Neural cell (in vitro differentiated cells): ENCODE measurements at regions not wholly inside any gene's neighbourhood (a gene's known extent, or its start where the extent isn't known, plus 50 kb on each side); places are given as distances from the start of the nearest gene placed in this dataset.

ENCODE experiments used
- H2AFZ ChIP-seq: fragments of 200-600, 300-800 bp; sonication (generic), shearing (Covaris generic); 2 replicates; pipeline ENCODE4 v1.6.0; 2014; ENCODE audit warnings: low read depth, mild to moderate bottlenecking, antibody characterized with exemption, low read length, moderate library complexity
- H3F3A ChIP-seq: fragments of 200-600 bp; shearing (Covaris generic); 2 replicates; pipeline ENCODE4 v1.6.1; 2016; ENCODE audit warnings: mild to moderate bottlenecking, moderate library complexity, mixed read lengths, antibody characterized with exemption, low read length; ENCODE audit not compliant: insufficient read depth, poor library complexity, severe bottlenecking
- H3K27ac ChIP-seq: fragments of 200-600, 300-800 bp; sonication (generic), shearing (Covaris generic); 2 replicates; pipeline ENCODE4 v1.5.1; 2014; ENCODE audit warnings: mild to moderate bottlenecking, low read length, moderate library complexity
- H3K27me3 ChIP-seq: fragments of 300-800, 200-600 bp; sonication (generic), shearing (Covaris generic); 2 replicates; pipeline ENCODE4 v1.6.0; 2014; ENCODE audit warnings: mild to moderate bottlenecking, low read depth, low read length, moderate library complexity; ENCODE audit not compliant: insufficient read depth
- H3K36me3 ChIP-seq: fragments of 300-800, 200-600 bp; sonication (generic), shearing (Covaris generic); 2 replicates; pipeline ENCODE4 v1.5.1; 2014; ENCODE audit warnings: mild to moderate bottlenecking, antibody characterized with exemption, low read length, moderate library complexity; ENCODE audit not compliant: insufficient read depth
- H3K4me2 ChIP-seq: fragments of 300-800, 200-600 bp; sonication (generic), shearing (Covaris generic); 2 replicates; pipeline ENCODE4 v1.6.0; 2014; ENCODE audit warnings: mild to moderate bottlenecking, low read length
- H3K4me3 ChIP-seq: fragments of 300-800, 200-600 bp; sonication (generic), shearing (Covaris generic); 2 replicates; pipeline ENCODE4 v1.5.1; 2014; ENCODE audit warnings: mild to moderate bottlenecking, low read length, moderate library complexity
- H3K79me2 ChIP-seq: fragments of 200-600 bp; shearing (Covaris generic); replicated peaks from 2 replicates; pipeline ENCODE4 v1.6.0; 2014; ENCODE audit warnings: mild to moderate bottlenecking, low read length, moderate library complexity; ENCODE audit not compliant: insufficient read depth
- H3K9ac ChIP-seq: fragments of 300-800, 200-600 bp; sonication (generic), shearing (Covaris generic); 2 replicates; pipeline ENCODE4 v1.6.1; 2016; ENCODE audit warnings: mild to moderate bottlenecking, low read length, mixed read lengths
- H3K9me2 ChIP-seq: fragments of 200-600 bp; shearing (Covaris generic); 2 replicates; pipeline ENCODE4 v1.6.1; 2016; ENCODE audit warnings: mild to moderate bottlenecking, low read length, mixed read lengths; ENCODE audit not compliant: insufficient read depth
- H3K9me3 ChIP-seq: fragments of 200-600, 300-800 bp; sonication (generic), shearing (Covaris generic); 2 replicates; pipeline ENCODE4 v1.6.1; 2016; ENCODE audit warnings: mild to moderate bottlenecking, mixed run types, low read length, moderate library complexity, mixed read lengths
- H4K20me1 ChIP-seq: fragments of 200-600 bp; shearing (Covaris generic); 2 replicates; pipeline ENCODE4 v1.6.1; 2016; ENCODE audit warnings: mild to moderate bottlenecking, mixed run types; ENCODE audit not compliant: insufficient read depth
- CTCF ChIP-seq: fragments of 450-650 bp; IDR thresholded peaks from 2 replicates; pipeline ENCODE4 v1.5.1; 2014; ENCODE audit warnings: antibody characterized with exemption, mild to moderate bottlenecking, moderate library complexity; ENCODE audit not compliant: poor library complexity, severe bottlenecking
- EP300 ChIP-seq: fragments of 450-650 bp; conservative IDR thresholded peaks from 2 replicates; pipeline ENCODE4 v1.6.1; 2014; ENCODE audit warnings: antibody characterized with exemption, mild to moderate bottlenecking, moderate library complexity; ENCODE audit not compliant: poor library complexity, severe bottlenecking
- EZH2 ChIP-seq: fragments of 200-600, 300-800 bp; shearing (Covaris generic), sonication (generic); IDR thresholded peaks from 2 replicates; pipeline ENCODE4 v1.6.1; 2014; ENCODE audit warnings: antibody characterized with exemption, low read length, borderline replicate concordance, mild to moderate bottlenecking; ENCODE audit not compliant: insufficient read depth, poor library complexity, severe bottlenecking
- MXI1 ChIP-seq: fragments of 450-650 bp; conservative IDR thresholded peaks from 2 replicates; pipeline ENCODE4 v1.6.1; 2014; ENCODE audit warnings: antibody characterized with exemption, mild to moderate bottlenecking; ENCODE audit not compliant: poor library complexity, severe bottlenecking
- POLR2AphosphoS5 ChIP-seq: IDR thresholded peaks from 2 replicates; pipeline ENCODE4 v1.6.1; 2012
- RAD21 ChIP-seq: fragments of 450-650 bp; conservative IDR thresholded peaks from 2 replicates; pipeline ENCODE4 v1.6.1; 2014; ENCODE audit warnings: antibody characterized with exemption, mild to moderate bottlenecking, moderate library complexity
- REST ChIP-seq: IDR thresholded peaks from 2 replicates; pipeline ENCODE4 v1.6.1; 2012; ENCODE audit warnings: borderline replicate concordance
- SMC3 ChIP-seq: fragments of 450-650 bp; conservative IDR thresholded peaks from 2 replicates; pipeline ENCODE4 v1.6.1; 2014; ENCODE audit warnings: antibody characterized with exemption, mild to moderate bottlenecking, moderate library complexity; ENCODE audit not compliant: poor library complexity
- TAF1 ChIP-seq: IDR thresholded peaks from 2 replicates; pipeline ENCODE4 v1.6.1; 2012; ENCODE audit warnings: low read depth

GRCh38 chr12:91633734-91634357 lies 451.2 kb upstream of the DCN start:
- H3K4me2 ChIP-seq: no peak overlapping the region
- H3K9ac ChIP-seq: no peak overlapping the region
- H3K9me2 ChIP-seq: no peaks in the 10 kb centered on the region
- H3K79me2 ChIP-seq: no peaks in the 10 kb centered on the region
- H3K4me3 ChIP-seq: no peak overlapping the region
- H3K27ac ChIP-seq: no peak overlapping the region
- no peaks in the 10 kb centered on the region for H3K27me3 ChIP-seq
- H3K9me3 ChIP-seq: no peaks in the 10 kb centered on the region
- no peaks in the 10 kb centered on the region for H3F3A ChIP-seq
- H4K20me1 ChIP-seq: no peaks in the 10 kb centered on the region
- TF ChIP-seq CTCF (no peak), POLR2AphosphoS5 (no peak), MXI1 (no peak), RAD21 (no peak), EP300 (no peak), EZH2 (no peak), SMC3 (no peak), REST (no peak), TAF1 (no peak)
- H2AFZ ChIP-seq: no peak overlapping the region
- H3K36me3 ChIP-seq: no peaks in the 10 kb centered on the region

DNA sequence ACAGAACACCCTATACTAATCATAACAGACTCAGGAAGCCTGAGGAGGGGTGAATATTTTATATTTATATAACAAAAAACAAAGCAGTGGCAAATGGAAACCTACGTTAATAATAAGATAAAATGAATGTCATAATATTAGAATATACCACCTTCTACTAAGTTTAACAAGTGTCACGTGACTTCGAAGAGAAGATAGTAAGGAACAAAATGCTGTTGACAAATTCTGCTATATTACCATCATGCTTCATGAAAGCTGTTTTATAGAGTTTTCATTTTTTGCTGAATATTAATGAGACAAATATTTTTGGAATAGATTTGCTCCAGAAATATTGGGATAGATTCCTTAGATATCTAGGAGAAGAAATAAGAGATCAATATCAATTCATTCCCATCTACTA lies 450.6 kb upstream of the DCN start:
- Histone ChIP-seq H3K4me3 (no peak overlapping the region), H3K9ac (no peak overlapping the region), H3K27ac (no peak overlapping the region), H3K9me2 (no peaks in the 10 kb centered on the region), H3K36me3 (no peaks in the 10 kb centered on the region), H4K20me1 (no peaks in the 10 kb centered on the region), H3K27me3 (no peaks in the 10 kb centered on the region), H2AFZ (no peak overlapping the region), H3K9me3 (no peaks in the 10 kb centered on the region), H3F3A (no peaks in the 10 kb centered on the region), H3K79me2 (no peaks in the 10 kb centered on the region), H3K4me2 (no peak overlapping the region)
- TF ChIP-seq REST (no peak), SMC3 (no peak), POLR2AphosphoS5 (no peak), RAD21 (no peak), CTCF (no peak)
